Heart left ventricle (tissue), 16 donors: ENCODE measurements at regions not wholly inside any gene's neighbourhood (a gene's known extent, or its start where the extent isn't known, plus 50 kb on each side); places are given as distances from the start of the nearest gene placed in this dataset.
"Not testable (repeated sequence)": the region's sequence is repeated elsewhere in the genome, so short reads cannot be mapped to it uniquely, and the experiment has no call there.

Source experiments
- ATAC-seq, 4 donors: fragments of 200-7000 bp; cut with Tn5 transposase; one replicate each; pipeline ENCODE4 v1.9.1; 2020 to 2022; ENCODE audit warnings: moderate library complexity in 4 of 4, mild to moderate bottlenecking in 3 of 4, moderate number of reproducible peaks in 1 of 4
- DNase-seq, 5 donors: peaks; one replicate each; pipeline ENCODE4 v3.0.0-alpha.2; 2020
- H3K27ac ChIP-seq, 12 donors: fragments of 200-600 bp; sonication (generic) in 4 of 12; one replicate each; pipeline versions ENCODE4 v1.5.0 to v1.8.0; 2016 to 2022; ENCODE audit warnings: mild to moderate bottlenecking in 2 of 12
- H3K27me3 ChIP-seq, 9 donors: fragments of 200-600 bp; sonication (generic) in 2 of 9; one replicate each; pipeline versions ENCODE4 v1.5.1 to v1.8.0; 2016 to 2022; ENCODE audit warnings: mild to moderate bottlenecking in 3 of 9
- H3K36me3 ChIP-seq, 9 donors: fragments of 200-600 bp; sonication (generic) in 2 of 9; one replicate each; pipeline versions ENCODE4 v1.5.0 to v1.8.0; 2018 to 2022; ENCODE audit warnings: mild to moderate bottlenecking in 2 of 9
- H3K4me1 ChIP-seq, 12 donors: fragments of 200-600 bp; sonication (generic) in 4 of 12; one replicate each; pipeline versions ENCODE4 v1.5.0 to v1.8.0; 2016 to 2022; ENCODE audit warnings: mild to moderate bottlenecking in 3 of 12
- H3K4me3 ChIP-seq, 12 donors: fragments of 200-600 bp; sonication (generic) in 4 of 12; one replicate each; pipeline versions ENCODE4 v1.5.0 to v1.8.0; 2017 to 2022; ENCODE audit warnings: mild to moderate bottlenecking in 9 of 12, moderate library complexity in 4 of 12
- H3K9me3 ChIP-seq, 12 donors: fragments of 200-600 bp; sonication (generic) in 4 of 12; one replicate each; pipeline versions ENCODE4 v1.5.0 to v1.8.0; 2016 to 2022; ENCODE audit warnings: mild to moderate bottlenecking in 1 of 12
- WGBS, 4 donors: extraction: QIAGEN DNeasy Blood & Tissue Kit in 2 of 4; methylation state at CpG; one replicate each; pipeline versions ENCODE4 v1.1.5 to v1.1.7; 2013 to 2018; 5-methylcytosine and 5-hydroxymethylcytosine counted together
- intact Hi-C, 10 donors: fragments of 100-400 bp; cut with DNase I; formaldehyde crosslinking; loops; one replicate each; pipeline versions ENCODE4 v1.11.1 to v1.14.2; 2022
- donor health status: ischemic (EF 13 %, LVEDD 7.1; RV severe dilation, severe dysfunction).
- donor health status: healthy with polysubstance abuse.
- donor health status: DM: no; HTN: yes; CAD: no.
- donor health status: DM: no; HTN: no; CAD: no.
- donor health status: ischemic (EF 25% LVEDD 6.9; RV normal size, moderate dysfunction).
- donor health status: ischemic (EF 25% LVEDD 5.7; RV mildly dilated, moderate dysfunction).
- donor health status: healthy.
- donor health status: DM: yes; HTN: yes; CAD: no.
- donor health status: ischemic (EF 35%, LVEDD 5.7; RV mildly dilated, moderate dysfunction).
- donor health status: nonischemic (EF 11% LVEDD 7.7; RV severe dilation, severe dysfunction).
- donor health status: DM: yes; HTN: yes; CAD: no.
- donor health status: PGD.
- donor health status: ischemic (EF 29% LVEDD 5.4; RV normal size, mild dysfunction).
- donor health status: nonischemic (EF 23%, LVEDD 6.1; RV moderate dilation, normal function).

GRCh38 chr15:44904651-44905340 lies 51.7 kb upstream of the TERB2 start:
- H3K36me3 ChIP-seq, H3K4me3 ChIP-seq, H3K27ac ChIP-seq, H3K27me3 ChIP-seq, DNase-seq, intact Hi-C loops, ATAC-seq, H3K4me1 ChIP-seq, H3K9me3 ChIP-seq: not testable (repeated sequence)
- WGBS, 4 donors: 51 to 56% (median 52%) methylated on average over 6 of the region's 6 CpGs
